ENCODE measurements at regions not wholly inside any gene's neighbourhood (a gene's known extent, or its start where the extent isn't known, plus 50 kb on each side); places are given as distances from the start of the nearest gene placed in this dataset.
"Not testable (repeated sequence)": the region's sequence is repeated elsewhere in the genome, so short reads cannot be mapped to it uniquely, and the experiment has no call there.

DNA sequence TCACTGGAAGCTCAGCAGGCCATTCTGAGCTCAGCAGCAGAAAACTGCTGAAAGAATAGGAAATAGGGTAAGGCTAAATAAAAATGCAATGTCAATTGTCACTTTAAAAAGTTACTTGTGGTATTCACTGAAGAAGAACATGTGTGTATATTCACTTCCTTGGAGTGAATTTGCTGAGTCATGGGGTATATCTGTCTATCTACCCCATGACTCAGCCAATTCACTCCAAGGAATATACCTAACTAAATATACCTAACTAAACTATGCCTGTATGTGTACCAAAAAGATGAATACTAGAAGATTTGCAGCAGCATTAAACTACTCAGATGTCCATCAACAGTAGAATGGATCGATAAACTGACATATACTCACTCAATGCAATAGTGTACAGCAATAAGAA is 69.5 kb upstream of the KCNAB1 start:
- no peak for DNase-seq

DNA sequence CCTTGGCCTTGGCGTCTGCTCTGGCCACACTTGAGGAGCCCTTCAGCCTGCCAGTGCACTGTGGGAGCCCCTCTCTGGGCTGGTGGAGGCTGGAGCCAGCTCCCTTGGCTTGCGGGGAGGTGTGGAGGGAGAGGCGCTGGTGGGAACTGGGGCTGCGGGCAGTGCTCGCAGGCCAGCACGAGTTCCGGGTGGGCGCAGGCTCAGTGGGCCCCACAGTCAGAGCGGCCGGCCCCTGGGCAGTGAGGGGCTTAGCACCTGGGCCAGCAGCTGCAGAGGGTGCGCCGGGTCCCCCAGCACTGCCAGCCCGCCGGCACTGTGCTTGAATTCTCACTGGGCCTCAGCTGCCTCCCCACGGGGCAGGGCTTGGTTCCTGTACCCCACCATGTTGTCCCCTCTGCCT is 68.7 kb upstream of the KCNAB1 start:
- DNase-seq = no peak

DNA sequence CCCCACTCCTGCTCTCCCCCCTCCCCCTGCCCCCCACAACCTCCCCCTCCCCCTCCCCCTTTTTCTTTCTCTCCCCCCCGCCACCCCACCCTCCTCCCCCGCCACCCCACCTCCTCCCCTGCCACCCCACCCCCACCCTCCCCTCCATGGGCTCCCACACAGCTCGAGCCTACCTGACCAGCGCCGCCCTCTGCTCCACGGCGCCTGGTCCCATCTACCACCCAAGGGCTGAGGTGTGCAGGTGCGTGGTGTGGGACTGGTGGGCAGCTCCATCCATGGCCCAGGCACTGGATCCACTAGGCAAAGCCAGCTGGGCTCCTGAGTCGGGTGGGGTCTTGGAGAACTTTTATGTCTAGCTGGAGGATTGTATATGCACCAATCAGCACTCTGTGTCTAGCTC is 68.3 kb upstream of the KCNAB1 start:
- DNase-seq = no peak

DNA sequence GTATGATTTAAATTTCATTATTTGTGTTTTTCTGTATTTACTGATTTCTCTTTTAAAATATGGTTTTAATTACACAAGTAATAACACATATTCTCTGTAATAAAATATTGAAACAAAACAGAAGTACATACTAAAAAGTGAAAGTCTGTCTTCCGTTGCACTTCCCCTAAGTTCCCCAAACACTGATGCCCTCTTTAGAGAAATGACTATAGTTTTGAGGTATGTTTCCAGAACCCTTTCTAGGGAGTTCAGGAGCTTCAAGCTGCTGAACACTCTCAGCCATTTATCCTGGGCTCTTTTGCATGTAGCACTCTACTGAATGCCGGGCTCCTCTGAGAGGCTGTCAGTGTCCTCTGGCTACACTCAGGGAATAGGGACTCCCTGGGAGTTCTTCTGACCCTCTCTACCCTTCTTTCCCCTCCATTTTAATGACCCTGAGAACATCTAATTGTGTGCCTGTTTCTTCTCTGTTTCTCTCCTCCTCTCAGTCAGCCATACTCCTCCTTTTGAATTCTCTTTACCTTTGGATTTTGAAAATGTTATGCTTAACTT is 60.4 kb upstream of the KCNAB1 start:
- no peak for DNase-seq

DNA sequence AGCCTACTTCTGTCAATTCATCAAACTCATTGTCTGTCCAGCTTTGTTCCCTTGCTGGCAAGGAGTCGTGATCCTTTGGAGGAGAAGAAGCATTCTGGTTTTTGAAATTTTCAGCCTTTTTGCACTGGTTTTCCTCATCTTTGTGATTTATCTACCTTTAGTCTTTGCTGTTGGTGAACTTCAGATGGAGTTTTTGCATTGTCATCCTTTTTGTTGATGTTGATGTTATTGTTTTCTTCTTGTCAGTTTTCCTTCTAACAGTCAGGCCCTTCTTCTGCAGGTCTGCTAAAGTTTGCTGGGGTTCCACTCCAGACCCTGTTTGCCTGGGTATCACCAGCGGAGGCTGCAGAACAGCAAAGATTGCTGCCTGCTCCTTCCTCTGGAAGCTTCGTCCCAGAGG is 52.2 kb upstream of the KCNAB1 start:
- DNase-seq = not testable (repeated sequence)

DNA sequence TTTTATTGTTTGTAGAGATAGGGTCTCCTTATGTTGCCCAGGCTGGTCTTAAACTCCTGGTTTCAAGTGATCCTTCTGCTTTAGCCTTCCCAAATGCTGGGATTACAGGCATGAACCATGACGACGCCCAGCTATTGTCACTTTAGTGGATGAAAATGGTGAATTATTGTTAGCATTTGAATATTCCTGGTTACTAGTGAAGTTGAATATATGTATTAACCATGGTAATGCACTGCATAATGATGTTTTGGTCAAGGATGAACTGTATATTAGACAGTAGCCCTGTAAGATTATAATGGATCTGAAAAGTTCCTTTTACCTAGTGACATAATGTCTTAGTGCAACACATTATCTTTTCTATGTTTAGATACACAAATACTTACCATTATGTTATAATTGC is 50.4 kb upstream of the KCNAB1 start:
- DNase-seq = no peak
